ENCODE measurements at regions not wholly inside any gene's neighbourhood (a gene's known extent, or its start where the extent isn't known, plus 50 kb on each side); places are given as distances from the start of the nearest gene placed in this dataset.

- Histone ChIP-seq H3K27ac (no peak overlapping the region), H3K9me3 (no peaks in the 10 kb centered on the region), H3K4me3 (no peak overlapping the region), H3K4me1 (no peaks in the 10 kb centered on the region), H3K36me3 (replicated peaks in 1 of 2; ENCODE audit: insufficient read depth in 1 of 2, low read depth in 2 of 2) (no peaks in the 10 kb centered on the region), H3K27me3 (no peaks in the 10 kb centered on the region)
- TF ChIP-seq CTCF (IDR thresholded peaks at IDR 0.05) (no peak), POLR2A (IDR thresholded peaks at IDR 0.05) (no peak)
- intact Hi-C loops (cut with DNase I): no loop called here
- DNase-seq (no peak), ATAC-seq (no peak)
- WGBS, 2 donors: 64 to 65% methylated on average over 4 of the region's 4 CpGs
Observed at GRCh38 chr7:17460665-17461064, 162.2 kb downstream of the AHR start.

- no peak for ATAC-seq
- Histone ChIP-seq H3K4me3 (no peak overlapping the region), H3K9me3 (no peaks in the 10 kb centered on the region), H3K4me1 (no peaks in the 10 kb centered on the region), H3K27ac (no peak overlapping the region), H3K27me3 (no peaks in the 10 kb centered on the region), H3K36me3 (replicated peaks in 1 of 2; ENCODE audit: insufficient read depth in 1 of 2, low read depth in 2 of 2) (no peaks in the 10 kb centered on the region)
- DNase-seq: no peak
- 49 to 51% methylated on average over 3 of the region's 3 CpGs for WGBS, 2 donors
- intact Hi-C loops (cut with DNase I): no loop called here
- TF ChIP-seq CTCF (IDR thresholded peaks at IDR 0.05) (no peak), POLR2A (IDR thresholded peaks at IDR 0.05) (no peak)
Observed at GRCh38 chr7:17462131-17462631, 163.7 kb downstream of the AHR start.

GRCh38 chr7:17463511-17464085, 165.1 kb downstream of the AHR start:
- Histone ChIP-seq H3K27ac (no peak overlapping the region), H3K27me3 (no peaks in the 10 kb centered on the region), H3K9me3 (no peaks in the 10 kb centered on the region), H3K36me3 (replicated peaks in 1 of 2; ENCODE audit: insufficient read depth in 1 of 2, low read depth in 2 of 2) (no peaks in the 10 kb centered on the region), H3K4me1 (no peaks in the 10 kb centered on the region), H3K4me3 (no peak overlapping the region)
- no peak for ATAC-seq
- whole genome bisulfite sequencing, 2 donors: 74 to 76% methylated on average over 5 of the region's 5 CpGs
- DNase-seq: no peak
- TF ChIP-seq CTCF (IDR thresholded peaks at IDR 0.05) (no peak), POLR2A (IDR thresholded peaks at IDR 0.05) (no peak)
- intact Hi-C loops (cut with DNase I): no loop called here

GRCh38 chr7:17466216-17466615, 167.8 kb downstream of the AHR start:
- Histone ChIP-seq H3K27ac (no peak overlapping the region), H3K36me3 (replicated peaks in 1 of 2; ENCODE audit: insufficient read depth in 1 of 2, low read depth in 2 of 2) (no peaks in the 10 kb centered on the region), H3K9me3 (no peaks in the 10 kb centered on the region), H3K27me3 (no peaks in the 10 kb centered on the region), H3K4me1 (no peaks in the 10 kb centered on the region), H3K4me3 (no peak overlapping the region)
- ATAC-seq: no peak
- no peak for DNase-seq
- WGBS, 2 donors: 63% methylated on average over 7 of the region's 7 CpGs
- intact Hi-C loops (cut with DNase I): no loop called here
- TF ChIP-seq CTCF (IDR thresholded peaks at IDR 0.05) (no peak), POLR2A (IDR thresholded peaks at IDR 0.05) (no peak)

GRCh38 chr7:17467386-17467945, 169.0 kb downstream of the AHR start:
- H3K36me3 ChIP-seq (replicated peaks in 1 of 2; ENCODE audit: insufficient read depth in 1 of 2, low read depth in 2 of 2): no peaks in the 10 kb centered on the region
- TF ChIP-seq CTCF (IDR thresholded peaks at IDR 0.05) (no peak), POLR2A (IDR thresholded peaks at IDR 0.05) (no peak)
- intact Hi-C loops (cut with DNase I): no loop called here

More at GRCh38 chr7:17467386-17467945, 169.0 kb downstream of the AHR start:
- ATAC-seq (no peak), DNase-seq (no peak)
- Histone ChIP-seq H3K4me3 (no peak overlapping the region), H3K4me1 (no peaks in the 10 kb centered on the region), H3K27ac (no peak overlapping the region), H3K9me3 (no peaks in the 10 kb centered on the region), H3K27me3 (no peaks in the 10 kb centered on the region)
- 76 to 89% methylated on average over 6 of the region's 6 CpGs for WGBS, 2 donors
